Lower leg skin (tissue), 3 donors: ENCODE measurements at regions not wholly inside any gene's neighbourhood (a gene's known extent, or its start where the extent isn't known, plus 50 kb on each side); places are given as distances from the start of the nearest gene placed in this dataset.

ENCODE experiments used
- CTCF ChIP-seq, 3 donors: fragments of 450-650 bp; IDR thresholded peaks; one replicate each; pipeline ENCODE4 v1.5.1; 2016; ENCODE audit warnings: antibody characterized with exemption in 3 of 3, mild to moderate bottlenecking in 3 of 3, moderate library complexity in 2 of 3
- POLR2A ChIP-seq, 2 donors: fragments of 450-650 bp; IDR thresholded peaks; one replicate each; pipeline ENCODE4 v1.6.1; 2016 to 2017; ENCODE audit warnings: antibody characterized with exemption in 2 of 2, mild to moderate bottlenecking in 1 of 2, moderate library complexity in 1 of 2

- TF ChIP-seq CTCF (IDR thresholded peaks at IDR 0.05): no peak
- no peak for TF ChIP-seq POLR2A (IDR thresholded peaks at IDR 0.05)
Observed at GRCh38 chr3:23035927-23036640, 167.0 kb upstream of the UBE2E2 start.
